ENCODE measurements at regions not wholly inside any gene's neighbourhood (a gene's known extent, or its start where the extent isn't known, plus 50 kb on each side); places are given as distances from the start of the nearest gene placed in this dataset.
"Not testable (repeated sequence)": the region's sequence is repeated elsewhere in the genome, so short reads cannot be mapped to it uniquely, and the experiment has no call there.

DNA sequence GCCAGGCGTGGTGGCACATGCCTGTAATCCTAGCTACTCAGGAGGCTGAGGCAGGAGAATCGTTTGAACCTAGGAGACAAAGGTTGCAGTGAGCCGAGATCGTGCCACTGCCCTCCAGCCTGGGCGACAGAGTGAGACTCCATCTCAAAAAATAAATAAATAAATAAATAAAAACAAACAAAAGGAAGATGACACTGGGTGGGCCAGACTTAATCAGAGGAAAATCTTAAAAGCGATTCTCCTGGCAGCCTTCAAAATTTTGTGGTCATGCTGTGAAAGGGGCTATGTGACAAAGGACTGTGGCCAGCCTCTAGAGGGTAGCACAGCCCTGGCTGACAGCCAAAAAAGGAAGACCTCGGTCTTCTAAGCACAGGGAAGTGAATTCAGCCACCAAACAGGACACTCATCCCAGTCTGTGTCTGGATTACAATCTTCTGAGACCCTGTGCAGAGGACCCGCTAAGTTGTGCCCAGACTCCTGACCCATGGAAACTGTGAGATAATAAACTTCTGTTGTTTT is 391.1 kb downstream of the CNTNAP4 start:
- H3K27me3 ChIP-seq (ENCODE audit: insufficient read depth, low read length) = no peaks in the 10 kb centered on the region

DNA sequence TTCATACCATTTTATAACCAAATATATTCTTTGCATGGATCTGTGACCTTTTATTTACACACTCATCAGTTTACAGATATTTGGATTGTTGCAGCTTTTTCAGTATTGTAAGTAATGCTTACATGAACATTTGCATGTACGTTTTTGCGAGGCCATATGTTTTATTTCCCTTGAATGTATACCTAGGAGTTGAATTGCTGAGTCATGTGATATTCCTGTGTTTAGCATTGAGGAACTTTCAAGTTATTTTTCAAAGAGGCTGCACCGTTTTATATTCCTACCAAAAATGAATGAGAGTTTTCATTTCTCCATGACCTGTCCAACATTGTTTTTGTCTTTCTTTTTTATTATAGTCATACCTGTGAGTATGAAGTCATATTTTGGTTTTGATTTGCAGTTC is 392.1 kb downstream of the CNTNAP4 start:
- no peaks in the 10 kb centered on the region; the same call in 1 of the 2 replicates for H3K4me1 ChIP-seq (ENCODE audit: insufficient read depth, low read length)
- no peak overlapping the region for H3K27ac ChIP-seq (ENCODE audit: low read length)
- no peaks in the 10 kb centered on the region for H3K36me3 ChIP-seq (ENCODE audit: insufficient read depth, low read depth, low read length)
- H3K9ac ChIP-seq (ENCODE audit: low read depth, low read length) = no peak overlapping the region
- no peaks in the 10 kb centered on the region for H3K9me3 ChIP-seq (ENCODE audit: insufficient read depth, low read depth, low read length)
- no peaks in the 10 kb centered on the region for H3K27me3 ChIP-seq (ENCODE audit: insufficient read depth, low read length)
- no peak overlapping the region for H3K4me3 ChIP-seq (ENCODE audit: low read length)

More for the DNA sequence above, 391.1 kb downstream of the CNTNAP4 start:
- H3K27ac ChIP-seq (ENCODE audit: low read length) = no peak overlapping the region
- no peak overlapping the region for H3K9ac ChIP-seq (ENCODE audit: low read depth, low read length)
- H3K4me1 ChIP-seq (ENCODE audit: insufficient read depth, low read length) = no peaks in the 10 kb centered on the region
- no peak overlapping the region for H3K4me3 ChIP-seq (ENCODE audit: low read length)
- H3K36me3 ChIP-seq (ENCODE audit: insufficient read depth, low read depth, low read length) = no peaks in the 10 kb centered on the region
- no peaks in the 10 kb centered on the region for H3K9me3 ChIP-seq (ENCODE audit: insufficient read depth, low read depth, low read length)

DNA sequence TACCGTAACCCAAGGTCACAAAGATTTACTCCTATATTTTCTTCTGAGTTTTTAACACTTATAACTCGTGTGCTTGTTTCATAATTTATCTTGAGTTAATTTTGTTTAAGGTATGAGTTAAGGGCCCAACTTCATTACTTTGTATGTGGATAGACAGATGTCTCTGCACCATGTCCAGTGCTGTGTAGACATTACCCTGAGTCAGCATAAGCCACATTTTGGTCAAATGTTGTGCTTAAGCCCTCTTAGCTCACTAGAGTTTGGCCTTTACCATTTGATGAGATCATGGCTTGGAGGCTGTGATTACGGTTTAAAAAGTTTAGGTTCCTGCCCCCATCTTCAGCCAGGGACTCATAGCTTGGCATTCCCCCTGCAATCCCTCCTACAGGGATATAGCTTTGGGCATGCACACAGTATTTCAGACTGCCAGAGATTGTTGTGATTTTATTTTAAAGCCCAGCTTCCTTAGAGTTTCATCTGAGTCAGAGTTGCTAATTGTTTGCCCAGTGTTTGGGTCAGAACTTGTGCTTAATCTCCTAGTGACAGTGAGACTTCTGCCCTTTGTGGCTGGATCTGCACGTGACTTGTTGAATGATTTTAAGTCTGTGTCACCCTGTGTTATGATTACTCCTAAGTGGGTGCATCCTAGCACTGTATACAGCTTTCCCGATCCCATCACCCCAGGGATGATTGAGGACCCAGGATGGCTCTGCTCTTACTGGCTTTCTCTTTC is 393.1 kb downstream of the CNTNAP4 start:
- no peaks in the 10 kb centered on the region; the same call in 1 of the 2 replicates for H3K4me1 ChIP-seq (ENCODE audit: insufficient read depth, low read length)
- H3K27me3 ChIP-seq (ENCODE audit: insufficient read depth, low read length) = no peaks in the 10 kb centered on the region
- H3K9ac ChIP-seq (ENCODE audit: low read depth, low read length) = no peak overlapping the region
- H3K27ac ChIP-seq (ENCODE audit: low read length) = no peak overlapping the region
- no peaks in the 10 kb centered on the region for H3K9me3 ChIP-seq (ENCODE audit: insufficient read depth, low read depth, low read length)
- no peak overlapping the region for H3K4me3 ChIP-seq (ENCODE audit: low read length)
- H3K36me3 ChIP-seq (ENCODE audit: insufficient read depth, low read depth, low read length) = no peaks in the 10 kb centered on the region

DNA sequence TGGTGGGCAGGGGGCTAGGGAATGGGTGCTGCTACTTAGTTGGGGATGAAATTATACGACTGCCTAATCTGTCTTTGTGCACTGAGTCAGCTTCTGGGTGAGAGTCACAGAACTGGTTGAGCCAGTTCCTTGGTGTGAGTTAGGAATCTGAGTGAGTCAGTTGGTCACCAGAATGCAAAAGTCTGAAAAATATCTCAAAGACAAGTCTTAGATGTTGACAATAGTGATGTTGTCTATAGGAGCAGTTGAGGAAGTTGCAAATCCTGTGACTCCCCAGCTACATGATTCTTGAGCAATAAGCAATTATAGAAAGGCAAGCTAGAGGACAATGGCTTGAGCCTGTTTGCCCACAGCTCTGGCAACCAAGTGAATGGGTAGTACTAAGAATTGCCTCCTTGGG is 399.2 kb downstream of the CNTNAP4 start:
- Histone ChIP-seq H3K36me3 (ENCODE audit: insufficient read depth, low read depth, low read length) (no peaks in the 10 kb centered on the region), H3K9me3 (ENCODE audit: insufficient read depth, low read depth, low read length) (no peaks in the 10 kb centered on the region), H3K4me3 (ENCODE audit: low read length) (no peak overlapping the region), H3K27ac (ENCODE audit: low read length) (no peak overlapping the region), H3K4me1 (ENCODE audit: insufficient read depth, low read length) (peaks cover 4% of the 10 kb centered on the region; the same call in 1 of the 2 replicates), H3K9ac (ENCODE audit: low read depth, low read length) (no peak overlapping the region), H3K27me3 (ENCODE audit: insufficient read depth, low read length) (no peaks in the 10 kb centered on the region)

DNA sequence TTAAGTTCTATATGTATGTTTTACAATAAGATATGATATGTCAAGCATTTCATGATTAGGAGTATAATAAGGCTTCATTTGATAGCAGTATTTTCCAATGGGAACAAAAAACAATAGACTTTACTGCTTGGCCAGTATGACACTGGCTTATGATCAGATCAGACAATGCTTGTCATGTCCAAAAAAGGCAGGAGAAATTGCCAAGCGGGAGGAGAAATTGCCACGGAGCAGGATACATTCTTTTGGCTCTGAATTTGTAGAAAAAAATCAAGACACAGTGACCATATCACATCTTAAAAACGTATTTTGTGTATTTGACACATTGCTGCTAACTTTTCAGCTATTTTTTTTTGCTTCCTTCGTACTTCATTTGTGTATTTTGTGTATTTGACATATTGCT is 404.1 kb downstream of the CNTNAP4 start:
- H3K4me3 ChIP-seq (ENCODE audit: low read length) = no peak overlapping the region
- no peaks in the 10 kb centered on the region for H3K9me3 ChIP-seq (ENCODE audit: insufficient read depth, low read depth, low read length)
- H3K27ac ChIP-seq (ENCODE audit: low read length) = no peak overlapping the region
- no peaks in the 10 kb centered on the region for H3K36me3 ChIP-seq (ENCODE audit: insufficient read depth, low read depth, low read length)
- peaks cover 12% of the 10 kb centered on the region; the same call in 1 of the 2 replicates for H3K4me1 ChIP-seq (ENCODE audit: insufficient read depth, low read length)
- H3K9ac ChIP-seq (ENCODE audit: low read depth, low read length) = no peak overlapping the region
- no peaks in the 10 kb centered on the region for H3K27me3 ChIP-seq (ENCODE audit: insufficient read depth, low read length)

DNA sequence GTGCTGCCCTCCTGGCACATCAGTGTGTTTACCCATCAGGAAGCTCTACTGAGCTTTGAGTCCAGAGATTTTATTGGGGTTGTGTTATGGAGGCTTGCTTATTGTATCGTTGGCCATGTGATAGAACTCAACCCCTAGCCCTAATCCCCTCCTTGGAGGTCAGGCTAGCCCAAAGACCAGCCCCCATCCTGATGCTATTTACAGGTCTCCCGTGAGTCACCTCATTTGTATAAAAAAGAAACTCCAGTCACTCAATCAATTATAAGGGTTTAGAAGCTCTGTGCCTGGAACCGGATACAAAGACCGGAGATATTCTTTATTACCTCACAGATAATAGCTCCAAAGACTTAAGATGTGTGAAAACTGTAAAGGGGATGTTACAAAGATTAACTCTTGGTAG is 405.9 kb downstream of the CNTNAP4 start:
- Histone ChIP-seq H3K9me3 (ENCODE audit: insufficient read depth, low read depth, low read length) (no peaks in the 10 kb centered on the region), H3K27ac (ENCODE audit: low read length) (no peak overlapping the region), H3K9ac (ENCODE audit: low read depth, low read length) (0 out of 2 replicates have a peak overlapping the region, but pooled peaks have one; percentile 9), H3K36me3 (ENCODE audit: insufficient read depth, low read depth, low read length) (no peaks in the 10 kb centered on the region), H3K27me3 (ENCODE audit: insufficient read depth, low read length) (no peaks in the 10 kb centered on the region), H3K4me1 (ENCODE audit: insufficient read depth, low read length) (peaks cover 9% of the 10 kb centered on the region; the same call in 1 of the 2 replicates), H3K4me3 (ENCODE audit: low read length) (peak overlapping the region; percentile 6; the same call in 1 of the 2 replicates)

DNA sequence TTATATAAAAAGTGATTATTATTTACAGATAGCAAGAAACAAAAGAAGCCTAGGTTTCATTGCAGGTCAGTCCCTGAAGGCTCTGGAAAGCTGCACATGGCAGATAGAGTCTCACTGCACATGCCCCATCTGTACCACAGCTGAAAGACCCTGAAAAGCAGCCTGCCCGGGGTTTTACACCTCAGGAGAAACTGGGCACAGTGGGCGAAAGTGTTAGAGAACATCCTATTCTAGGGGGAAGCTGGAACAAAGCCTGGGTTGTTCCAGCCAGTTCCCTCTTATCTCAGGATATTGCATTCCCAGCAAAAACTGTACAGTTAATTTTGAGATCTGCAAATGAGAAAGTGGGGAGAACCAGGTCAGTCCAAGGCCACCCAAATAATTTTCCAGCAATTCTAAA is 419.7 kb downstream of the CNTNAP4 start:
- Histone ChIP-seq H3K9me3 (ENCODE audit: insufficient read depth, low read depth, low read length) (no peaks in the 10 kb centered on the region), H3K27me3 (ENCODE audit: insufficient read depth, low read length) (no peaks in the 10 kb centered on the region), H3K4me1 (ENCODE audit: insufficient read depth, low read length) (no peaks in the 10 kb centered on the region), H3K4me3 (ENCODE audit: low read length) (no peak overlapping the region), H3K9ac (ENCODE audit: low read depth, low read length) (no peak overlapping the region), H3K36me3 (ENCODE audit: insufficient read depth, low read depth, low read length) (no peaks in the 10 kb centered on the region), H3K27ac (ENCODE audit: low read length) (no peak overlapping the region)

DNA sequence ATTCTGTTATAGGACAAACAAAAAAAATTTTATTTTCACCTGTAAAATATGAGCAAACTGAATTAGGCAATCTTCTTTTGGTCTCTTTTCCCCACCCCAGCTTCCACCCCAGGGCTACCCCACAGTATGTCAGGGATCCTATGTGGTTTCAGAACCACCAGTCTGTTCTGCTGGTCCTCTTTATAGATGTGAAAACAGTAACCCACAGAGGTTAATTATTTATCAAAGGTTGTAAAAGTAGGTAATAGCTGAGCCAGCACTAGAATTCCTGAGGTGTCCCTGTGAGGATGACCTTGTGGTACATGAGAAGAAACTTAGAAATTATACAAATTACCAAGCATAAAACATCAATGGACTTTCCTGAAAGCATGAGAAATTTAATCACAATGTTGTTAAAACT is 428.7 kb downstream of the CNTNAP4 start:
- Histone ChIP-seq H3K27me3 (ENCODE audit: insufficient read depth, low read length) (no peaks in the 10 kb centered on the region), H3K9me3 (ENCODE audit: insufficient read depth, low read depth, low read length) (no peaks in the 10 kb centered on the region), H3K9ac (ENCODE audit: low read depth, low read length) (no peak overlapping the region), H3K4me1 (ENCODE audit: insufficient read depth, low read length) (no peaks in the 10 kb centered on the region), H3K36me3 (ENCODE audit: insufficient read depth, low read depth, low read length) (no peaks in the 10 kb centered on the region), H3K4me3 (ENCODE audit: low read length) (no peak overlapping the region), H3K27ac (ENCODE audit: low read length) (no peak overlapping the region)

DNA sequence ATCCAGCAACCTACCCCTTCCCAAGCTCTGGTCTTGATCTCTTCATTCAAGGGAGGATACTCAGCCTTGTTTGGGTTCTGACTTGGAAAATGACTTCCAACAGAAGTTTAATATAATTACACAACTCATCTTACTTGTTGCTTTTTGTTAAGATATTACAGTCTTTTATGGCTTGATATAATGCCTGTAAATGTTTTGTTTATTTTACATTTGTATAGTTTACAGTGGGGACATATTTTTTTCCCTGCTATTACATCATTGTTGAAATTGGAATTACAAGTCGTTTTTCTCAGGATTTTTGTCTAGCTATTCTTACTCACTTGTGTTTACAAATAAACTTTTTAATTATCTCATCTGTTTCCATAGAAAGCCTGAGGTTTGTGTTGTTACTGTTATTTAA is 436.0 kb downstream of the CNTNAP4 start:
- no peaks in the 10 kb centered on the region for H3K9me3 ChIP-seq (ENCODE audit: insufficient read depth, low read depth, low read length)
- no peak overlapping the region for H3K9ac ChIP-seq (ENCODE audit: low read depth, low read length)
- no peak overlapping the region for H3K27ac ChIP-seq (ENCODE audit: low read length)
- H3K27me3 ChIP-seq (ENCODE audit: insufficient read depth, low read length) = no peaks in the 10 kb centered on the region
- H3K4me1 ChIP-seq (ENCODE audit: insufficient read depth, low read length) = no peaks in the 10 kb centered on the region
- no peaks in the 10 kb centered on the region for H3K36me3 ChIP-seq (ENCODE audit: insufficient read depth, low read depth, low read length)
- no peak overlapping the region for H3K4me3 ChIP-seq (ENCODE audit: low read length)

DNA sequence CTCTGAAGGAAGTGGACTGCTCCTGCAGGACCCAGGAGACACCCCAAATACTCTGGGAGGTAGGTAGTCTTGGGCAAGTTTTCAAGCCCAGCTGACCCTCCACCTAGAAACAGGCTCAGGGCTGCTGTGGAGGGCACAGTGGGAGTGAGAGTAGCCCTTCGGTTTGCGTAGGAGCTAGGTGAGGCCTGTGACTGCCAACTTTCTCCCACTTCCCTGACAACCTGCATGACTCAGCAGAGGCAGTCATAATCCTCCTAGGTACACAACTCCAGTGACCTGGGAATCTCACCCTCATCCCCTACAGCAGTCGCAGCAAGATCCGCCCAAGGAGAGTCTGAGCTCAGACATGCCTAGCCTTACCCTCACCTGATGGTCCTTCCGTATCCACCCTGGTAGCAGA is 439.1 kb downstream of the CNTNAP4 start:
- not testable (repeated sequence) for H3K27ac ChIP-seq (ENCODE audit: low read length); H3K4me1 ChIP-seq (ENCODE audit: insufficient read depth, low read length); H3K27me3 ChIP-seq (ENCODE audit: insufficient read depth, low read length); H3K9ac ChIP-seq (ENCODE audit: low read depth, low read length); H3K4me3 ChIP-seq (ENCODE audit: low read length); H3K36me3 ChIP-seq (ENCODE audit: insufficient read depth, low read depth, low read length); H3K9me3 ChIP-seq (ENCODE audit: insufficient read depth, low read depth, low read length)

DNA sequence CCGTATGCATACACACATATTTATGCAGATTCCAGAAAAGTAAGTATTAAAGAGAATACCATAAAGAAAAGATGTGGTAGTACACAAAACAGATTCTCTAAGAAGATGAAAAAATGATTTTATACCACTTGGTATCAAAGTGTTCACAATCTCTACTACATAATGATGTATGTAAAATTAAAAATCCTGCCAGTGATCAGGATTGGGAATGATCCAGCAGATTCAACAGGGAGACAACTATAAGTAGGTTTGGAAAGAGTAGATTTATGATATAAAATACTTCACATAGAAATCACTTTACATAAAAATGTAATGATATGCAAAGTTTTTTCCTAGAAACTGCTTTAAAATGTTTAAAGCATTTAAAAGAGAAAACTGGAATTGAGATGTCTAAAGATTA is 447.0 kb downstream of the CNTNAP4 start:
- Histone ChIP-seq H3K27me3 (ENCODE audit: insufficient read depth, low read length) (no peaks in the 10 kb centered on the region), H3K36me3 (ENCODE audit: insufficient read depth, low read depth, low read length) (no peaks in the 10 kb centered on the region), H3K27ac (ENCODE audit: low read length) (no peak overlapping the region), H3K9ac (ENCODE audit: low read depth, low read length) (no peak overlapping the region), H3K4me1 (ENCODE audit: insufficient read depth, low read length) (no peaks in the 10 kb centered on the region), H3K4me3 (ENCODE audit: low read length) (no peak overlapping the region), H3K9me3 (ENCODE audit: insufficient read depth, low read depth, low read length) (no peaks in the 10 kb centered on the region)

DNA sequence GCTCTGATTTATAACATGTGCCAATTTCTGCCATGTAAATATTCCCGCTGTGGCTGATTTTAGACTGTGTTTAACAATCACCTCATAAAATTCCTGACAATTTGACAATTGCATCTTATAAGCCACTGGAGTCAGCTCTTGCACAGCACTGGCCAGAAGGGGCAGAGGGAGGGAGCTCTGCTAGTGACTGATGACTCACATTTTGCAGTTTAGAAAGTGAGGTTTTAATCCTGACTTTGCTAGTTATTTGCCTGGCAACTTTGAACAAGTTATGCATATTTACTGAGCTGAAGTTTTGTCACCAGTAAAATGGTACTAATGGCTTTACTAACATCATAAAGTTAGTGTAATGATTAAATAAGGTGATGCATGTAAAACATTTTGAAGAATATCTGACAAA is 452.3 kb downstream of the CNTNAP4 start:
- no peak overlapping the region for H3K9ac ChIP-seq (ENCODE audit: low read depth, low read length)
- H3K4me1 ChIP-seq (ENCODE audit: insufficient read depth, low read length) = no peaks in the 10 kb centered on the region
- no peaks in the 10 kb centered on the region for H3K27me3 ChIP-seq (ENCODE audit: insufficient read depth, low read length)
- no peaks in the 10 kb centered on the region for H3K9me3 ChIP-seq (ENCODE audit: insufficient read depth, low read depth, low read length)
- no peaks in the 10 kb centered on the region for H3K36me3 ChIP-seq (ENCODE audit: insufficient read depth, low read depth, low read length)
- H3K27ac ChIP-seq (ENCODE audit: low read length) = no peak overlapping the region
- no peak overlapping the region for H3K4me3 ChIP-seq (ENCODE audit: low read length)

All from iPS-20b (cell line).